ENCODE measurements at regions not wholly inside any gene's neighbourhood (a gene's known extent, or its start where the extent isn't known, plus 50 kb on each side); places are given as distances from the start of the nearest gene placed in this dataset.

- TF ChIP-seq ZNF695 (CRISPR knock-in tag; IDR thresholded peaks at IDR 0.05): no peak
- TF ChIP-seq ZNF518B (CRISPR knock-in tag; IDR thresholded peaks at IDR 0.05): no peak
- TF ChIP-seq POLR2A (conservative IDR thresholded peaks at IDR 0.05): no peak
- no peak for TF ChIP-seq IFI16 (CRISPR knock-in tag; IDR thresholded peaks at IDR 0.05)
- TF ChIP-seq ZNF133 (CRISPR knock-in tag; IDR thresholded peaks at IDR 0.05): no peak
- TF ChIP-seq MCM7 (IDR thresholded peaks at IDR 0.05): no peak
- TF ChIP-seq ZNF764 (CRISPR knock-in tag; IDR thresholded peaks at IDR 0.05; ENCODE audit: low read depth): no peak
- TF ChIP-seq MTA2 (IDR thresholded peaks at IDR 0.05; ENCODE audit: low read depth): peak; percentile 64
- TF ChIP-seq ETV5 (CRISPR knock-in tag; IDR thresholded peaks at IDR 0.05; ENCODE audit: low read depth): no peak
- TF ChIP-seq KDM1A (IDR thresholded peaks at IDR 0.05): peak in 1 of 2 experiments; percentile 54; a peak in 2 of 4 replicates
- no peak for TF ChIP-seq TFE3 (CRISPR knock-in tag; IDR thresholded peaks at IDR 0.05)
- no peak for TF ChIP-seq ZNF324 (CRISPR knock-in tag; IDR thresholded peaks at IDR 0.05)
- TF ChIP-seq RUNX1 (IDR thresholded peaks at IDR 0.05; ENCODE audit: low read depth): 0 out of 2 replicates have a peak, but pooled peaks have one; percentile 26
- TF ChIP-seq, protein P1, sequence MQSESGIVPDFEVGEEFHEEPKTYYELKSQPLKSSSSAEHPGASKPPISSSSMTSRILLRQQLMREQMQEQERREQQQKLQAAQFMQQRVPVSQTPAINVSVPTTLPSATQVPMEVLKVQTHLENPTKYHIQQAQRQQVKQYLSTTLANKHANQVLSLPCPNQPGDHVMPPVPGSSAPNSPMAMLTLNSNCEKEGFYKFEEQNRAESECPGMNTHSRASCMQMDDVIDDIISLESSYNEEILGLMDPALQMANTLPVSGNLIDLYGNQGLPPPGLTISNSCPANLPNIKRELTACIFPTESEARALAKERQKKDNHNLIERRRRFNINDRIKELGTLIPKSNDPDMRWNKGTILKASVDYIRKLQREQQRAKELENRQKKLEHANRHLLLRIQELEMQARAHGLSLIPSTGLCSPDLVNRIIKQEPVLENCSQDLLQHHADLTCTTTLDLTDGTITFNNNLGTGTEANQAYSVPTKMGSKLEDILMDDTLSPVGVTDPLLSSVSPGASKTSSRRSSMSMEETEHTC (IDR thresholded peaks at IDR 0.05): no peak
- no peak for TF ChIP-seq ZNF124 (CRISPR knock-in tag; IDR thresholded peaks at IDR 0.05)
- TF ChIP-seq, protein P2, sequence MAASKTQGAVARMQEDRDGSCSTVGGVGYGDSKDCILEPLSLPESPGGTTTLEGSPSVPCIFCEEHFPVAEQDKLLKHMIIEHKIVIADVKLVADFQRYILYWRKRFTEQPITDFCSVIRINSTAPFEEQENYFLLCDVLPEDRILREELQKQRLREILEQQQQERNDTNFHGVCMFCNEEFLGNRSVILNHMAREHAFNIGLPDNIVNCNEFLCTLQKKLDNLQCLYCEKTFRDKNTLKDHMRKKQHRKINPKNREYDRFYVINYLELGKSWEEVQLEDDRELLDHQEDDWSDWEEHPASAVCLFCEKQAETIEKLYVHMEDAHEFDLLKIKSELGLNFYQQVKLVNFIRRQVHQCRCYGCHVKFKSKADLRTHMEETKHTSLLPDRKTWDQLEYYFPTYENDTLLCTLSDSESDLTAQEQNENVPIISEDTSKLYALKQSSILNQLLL (CRISPR knock-in tag; IDR thresholded peaks at IDR 0.05; ENCODE audit: borderline replicate concordance): no peak
- TF ChIP-seq MTF1 (CRISPR knock-in tag; IDR thresholded peaks at IDR 0.05; ENCODE audit: borderline replicate concordance): no peak
- no peak for TF ChIP-seq XRCC5 (IDR thresholded peaks at IDR 0.05; ENCODE audit: low read depth, low read length)
- TF ChIP-seq, protein P3, sequence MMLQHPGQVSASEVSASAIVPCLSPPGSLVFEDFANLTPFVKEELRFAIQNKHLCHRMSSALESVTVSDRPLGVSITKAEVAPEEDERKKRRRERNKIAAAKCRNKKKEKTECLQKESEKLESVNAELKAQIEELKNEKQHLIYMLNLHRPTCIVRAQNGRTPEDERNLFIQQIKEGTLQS (IDR thresholded peaks at IDR 0.05): peak; percentile 57
- TF ChIP-seq, protein P3 (CRISPR knock-in tag; conservative IDR thresholded peaks at IDR 0.05): no peak
Measured at GRCh38 chr3:139121513-139122220, 77.0 kb upstream of the PRR23C start (continued).
